ENCODE measurements at regions not wholly inside any gene's neighbourhood (a gene's known extent, or its start where the extent isn't known, plus 50 kb on each side); places are given as distances from the start of the nearest gene placed in this dataset.

DNA sequence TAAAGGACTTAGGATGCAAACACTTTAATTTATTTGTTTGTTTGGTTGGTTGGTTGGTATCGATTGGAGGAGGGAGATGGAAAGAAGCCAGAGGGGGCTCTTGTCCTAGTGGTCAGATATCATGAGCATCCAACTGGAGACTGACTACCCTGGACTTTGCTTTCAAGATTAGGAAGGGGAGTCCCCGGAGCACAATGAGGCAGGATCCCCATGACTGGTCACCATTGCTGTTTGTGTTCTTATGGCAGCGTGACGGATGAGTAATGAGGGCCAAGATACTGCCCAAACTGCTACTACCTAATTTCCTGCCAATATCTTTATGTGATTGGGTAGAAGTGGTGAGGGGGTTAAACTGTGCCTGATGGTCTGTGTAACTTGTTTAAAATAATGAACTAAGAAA, 354.6 kb upstream of the ROPN1 start:
- TF ChIP-seq, protein P1, sequence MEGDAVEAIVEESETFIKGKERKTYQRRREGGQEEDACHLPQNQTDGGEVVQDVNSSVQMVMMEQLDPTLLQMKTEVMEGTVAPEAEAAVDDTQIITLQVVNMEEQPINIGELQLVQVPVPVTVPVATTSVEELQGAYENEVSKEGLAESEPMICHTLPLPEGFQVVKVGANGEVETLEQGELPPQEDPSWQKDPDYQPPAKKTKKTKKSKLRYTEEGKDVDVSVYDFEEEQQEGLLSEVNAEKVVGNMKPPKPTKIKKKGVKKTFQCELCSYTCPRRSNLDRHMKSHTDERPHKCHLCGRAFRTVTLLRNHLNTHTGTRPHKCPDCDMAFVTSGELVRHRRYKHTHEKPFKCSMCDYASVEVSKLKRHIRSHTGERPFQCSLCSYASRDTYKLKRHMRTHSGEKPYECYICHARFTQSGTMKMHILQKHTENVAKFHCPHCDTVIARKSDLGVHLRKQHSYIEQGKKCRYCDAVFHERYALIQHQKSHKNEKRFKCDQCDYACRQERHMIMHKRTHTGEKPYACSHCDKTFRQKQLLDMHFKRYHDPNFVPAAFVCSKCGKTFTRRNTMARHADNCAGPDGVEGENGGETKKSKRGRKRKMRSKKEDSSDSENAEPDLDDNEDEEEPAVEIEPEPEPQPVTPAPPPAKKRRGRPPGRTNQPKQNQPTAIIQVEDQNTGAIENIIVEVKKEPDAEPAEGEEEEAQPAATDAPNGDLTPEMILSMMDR (IDR thresholded peaks at IDR 0.05; ENCODE audit: insufficient read depth, low read length, poor library complexity, severe bottlenecking) = no peak
- no peak for TF ChIP-seq EZH2phosphoT487 (conservative IDR thresholded peaks at IDR 0.05; ENCODE audit: low read length)

Measured in SU-DHL-6 (cell line).